NCI-H526 (cell line): ENCODE measurements at regions not wholly inside any gene's neighbourhood (a gene's known extent, or its start where the extent isn't known, plus 50 kb on each side); places are given as distances from the start of the nearest gene placed in this dataset.
"Not testable (repeated sequence)": the region's sequence is repeated elsewhere in the genome, so short reads cannot be mapped to it uniquely, and the experiment has no call there.

Experiments used
- DNase-seq, 2 experiments: peaks; one replicate each; lab custom pipeline; 2025; lab: John Stamatoyannopoulos, UW

- not testable (repeated sequence) for DNase-seq
These were observed 52.1 kb upstream of the FAM124A start for GRCh38 chr13:51170128-51170497.

DNA sequence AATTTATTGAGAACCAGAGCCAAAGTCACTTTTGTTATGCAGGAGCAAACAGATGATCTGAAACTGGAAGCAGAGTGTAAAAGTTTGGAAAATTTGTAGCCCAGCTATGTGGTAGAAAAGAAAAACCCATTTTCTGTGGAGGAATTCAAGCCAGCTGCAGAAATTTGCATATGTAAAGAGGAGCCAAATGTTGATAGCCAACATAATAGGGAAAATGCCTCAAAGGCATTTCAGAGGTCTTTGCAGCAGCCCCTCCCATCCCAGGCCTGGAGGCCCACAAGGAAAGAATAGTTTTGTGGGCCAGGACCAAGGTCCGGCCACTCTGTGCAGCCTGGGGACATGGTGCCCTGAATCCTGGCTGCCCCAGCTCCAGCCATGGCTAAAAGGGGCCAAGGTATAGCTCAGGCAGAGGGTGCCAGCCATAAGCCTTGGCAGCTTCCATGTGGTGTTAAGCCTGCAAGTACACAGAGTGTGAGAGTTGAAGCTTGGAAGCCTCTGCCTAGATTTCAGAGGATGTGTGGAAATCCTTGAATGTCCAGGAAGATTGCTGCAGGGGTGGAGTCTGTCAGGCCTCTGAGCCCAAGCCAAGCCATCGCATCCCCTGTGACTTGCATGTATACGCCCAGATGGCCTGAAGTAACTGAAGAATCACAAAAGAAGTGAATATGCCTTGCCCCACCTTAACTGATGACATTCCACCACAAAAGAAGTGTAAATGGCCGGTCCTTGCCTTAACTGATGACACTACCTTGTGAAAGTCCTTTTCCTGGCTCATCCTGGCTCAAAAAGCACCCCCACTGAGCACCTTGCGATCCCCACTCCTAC is 52.7 kb upstream of the FAM124A start:
- DNase-seq: peak in 1 of 2 experiments; percentile 29

- no peak for DNase-seq
These were observed 53.6 kb upstream of the FAM124A start for GRCh38 chr13:51168623-51169022.

- no peak for DNase-seq
These were observed 54.6 kb upstream of the FAM124A start for GRCh38 chr13:51167393-51168191.

DNA sequence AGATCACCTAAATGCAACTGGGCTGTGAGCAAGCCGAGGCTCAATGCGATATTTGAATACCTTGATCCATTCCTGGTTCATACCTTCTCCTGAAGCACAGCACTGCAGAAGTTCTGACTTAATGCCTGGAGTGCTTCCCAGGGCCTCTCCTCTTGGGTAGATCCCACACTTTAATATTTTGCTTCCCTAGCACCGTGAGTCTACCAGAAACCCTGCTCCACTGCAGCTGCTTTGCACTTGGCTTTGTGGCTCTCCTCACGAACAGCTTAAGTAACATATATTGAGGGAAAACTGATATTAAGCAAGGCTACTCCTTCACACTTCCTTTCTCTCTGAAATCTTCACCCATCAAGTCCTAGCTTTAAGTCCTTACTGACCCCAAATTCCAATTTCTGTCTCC is 51.6 kb upstream of the C13orf42 start:
- no peak for DNase-seq
